SK-N-SH (cell line): ENCODE measurements at regions not wholly inside any gene's neighbourhood (a gene's known extent, or its start where the extent isn't known, plus 50 kb on each side); places are given as distances from the start of the nearest gene placed in this dataset.

ENCODE experiments used
- CTCF ChIA-PET: fragments of 300-600, 350-600 bp; formaldehyde crosslinking; extraction: SDS; loops from one replicate; lab custom pipeline; 2021; lab: Yijun Ruan, JAX
- POLR2A ChIA-PET: fragments of 350-600 bp; sonication (Branson Sonifier 250); formaldehyde crosslinking; extraction: SDS; loops from one replicate; lab custom pipeline; 2020; ENCODE audit warnings: antibody characterized with exemption, inconsistent platforms; lab: Yijun Ruan, JAX
- DNase-seq: peaks from one replicate; pipeline ENCODE4 v3.0.0; 2012
- H2AFZ ChIP-seq: fragments of 200-600 bp; sonication (generic); 2 replicates; pipeline ENCODE4 v1.8.1; 2016; ENCODE audit warnings: antibody characterized with exemption, mild to moderate bottlenecking, low read depth
- H3F3A ChIP-seq: fragments of 200-600 bp; sonication (generic); replicated peaks from 2 replicates; pipeline ENCODE3; 2016; ENCODE audit warnings: antibody characterized with exemption, mild to moderate bottlenecking; ENCODE audit not compliant: insufficient read depth
- H3K27ac ChIP-seq, 2 experiments: fragments of 200-500 bp in 1 of 2; fragments of 200-600 bp in 1 of 2; sonication (Bioruptor generic) in 1 of 2; sonication (generic), shearing (Covaris generic) in 1 of 2; 2 replicates each; pipeline versions ENCODE4 v1.5.1 to v1.6.1; 2014 to 2016; ENCODE audit warnings: low read depth in 2 of 2, inconsistent platforms in 1 of 2, low read length in 1 of 2, mild to moderate bottlenecking in 1 of 2, mixed read lengths in 1 of 2
- H3K27me3 ChIP-seq: fragments of 200-600 bp; sonication (generic), shearing (Covaris generic); 2 replicates; pipeline ENCODE4 v1.6.1; 2016; ENCODE audit warnings: mixed run types; ENCODE audit not compliant: insufficient read depth
- H3K36me3 ChIP-seq, 2 experiments: fragments of 200-500 bp in 1 of 2; fragments of 200-600 bp in 1 of 2; sonication (Bioruptor generic) in 1 of 2; sonication (generic) in 1 of 2; replicated peaks in 1 of 2; 2 replicates each; pipeline versions ENCODE3 to v1.5.1; 2014 to 2016; ENCODE audit warnings: low read length in 1 of 2, mild to moderate bottlenecking in 1 of 2; ENCODE audit not compliant: insufficient read depth in 2 of 2, control insufficient read depth in 1 of 2
- H3K4me1 ChIP-seq, 2 experiments: fragments of 200-500 bp in 1 of 2; fragments of 200-600 bp in 1 of 2; sonication (Bioruptor generic) in 1 of 2; sonication (generic), shearing (Covaris generic) in 1 of 2; 2 replicates each; pipeline versions ENCODE4 v1.5.1 to v1.6.1; 2014 to 2016; ENCODE audit warnings: low read depth in 1 of 2, low read length in 1 of 2, mixed run types in 1 of 2; ENCODE audit not compliant: insufficient read depth in 2 of 2, control insufficient read depth in 1 of 2
- H3K4me2 ChIP-seq: fragments of 200-600 bp; sonication (generic), shearing (Covaris generic); 2 replicates; pipeline ENCODE4 v1.6.1; 2017; ENCODE audit warnings: mixed run types
- H3K4me3 ChIP-seq, 2 experiments: fragments of 200-500 bp in 1 of 2; fragments of 200-600 bp in 1 of 2; sonication (Bioruptor generic) in 1 of 2; sonication (generic), shearing (Covaris generic) in 1 of 2; 2 replicates each; pipeline versions ENCODE4 v1.5.1 to v1.8.1; 2014 to 2016; ENCODE audit warnings: low read depth in 2 of 2, inconsistent platforms in 1 of 2, low read length in 1 of 2, mild to moderate bottlenecking in 1 of 2, mixed read lengths in 1 of 2, moderate library complexity in 1 of 2
- H3K79me2 ChIP-seq: fragments of 200-600 bp; sonication (generic); 2 replicates; pipeline ENCODE4 v1.8.1; 2017; ENCODE audit warnings: mild to moderate bottlenecking; ENCODE audit not compliant: insufficient read depth
- H3K9ac ChIP-seq: fragments of 200-600 bp; sonication (generic); 2 replicates; pipeline ENCODE4 v1.6.1; 2017; ENCODE audit warnings: mixed run types
- H3K9me2 ChIP-seq: fragments of 200-600 bp; sonication (generic); 2 replicates; pipeline ENCODE4 v1.6.1; 2017; ENCODE audit warnings: mixed run types
- H3K9me3 ChIP-seq: fragments of 200-600 bp; sonication (generic); 2 replicates; pipeline ENCODE4 v1.6.1; 2017; ENCODE audit warnings: mixed run types, mild to moderate bottlenecking, moderate library complexity
- H4K20me1 ChIP-seq: fragments of 200-600 bp; sonication (generic); 2 replicates; pipeline ENCODE4 v1.6.1; 2017; ENCODE audit warnings: mild to moderate bottlenecking, mixed run types; ENCODE audit not compliant: insufficient read depth
- GABPA ChIP-seq: IDR thresholded peaks from 2 replicates; pipeline ENCODE4 v1.4.0; 2012; ENCODE audit warnings: low read depth, mild to moderate bottlenecking
- GATA2 ChIP-seq: sonication (generic); formaldehyde crosslinking; IDR thresholded peaks from 2 replicates; pipeline ENCODE4 v1.5.0; 2020; ENCODE audit warnings: mild to moderate bottlenecking, missing genetic modification reagents
- IRF3 ChIP-seq: fragments of 150-350 bp; IDR thresholded peaks from 2 replicates; pipeline ENCODE4 v1.6.1; 2016; ENCODE audit warnings: mild to moderate bottlenecking, low read depth, low read length
- MEF2A ChIP-seq: IDR thresholded peaks from 2 replicates; pipeline ENCODE4 v1.4.0; 2012; ENCODE audit warnings: low read depth, borderline replicate concordance
- NFIC ChIP-seq: IDR thresholded peaks from 2 replicates; pipeline ENCODE4 v1.4.0; 2012; ENCODE audit warnings: borderline replicate concordance
- REST ChIP-seq: IDR thresholded peaks from 2 replicates; pipeline ENCODE4 v1.6.1; 2012; ENCODE audit warnings: mild to moderate bottlenecking, low read depth, low read length, moderate library complexity
- SIN3A ChIP-seq: IDR thresholded peaks from 2 replicates; pipeline ENCODE4 v1.6.1; 2012; ENCODE audit warnings: low read depth, mild to moderate bottlenecking, low read length, moderate library complexity, borderline replicate concordance
- SMC3 ChIP-seq: IDR thresholded peaks from 2 replicates; pipeline ENCODE4 v1.6.1; 2012; ENCODE audit warnings: low read depth, low read length, improper control_type of control experiment
- TAF1 ChIP-seq: IDR thresholded peaks from 2 replicates; pipeline ENCODE4 v1.6.1; 2012; ENCODE audit warnings: low read depth, mild to moderate bottlenecking, low read length, moderate library complexity, borderline replicate concordance
- USF2 ChIP-seq: fragments of 150-350 bp; IDR thresholded peaks from 2 replicates; pipeline ENCODE4 v1.6.1; 2017; ENCODE audit warnings: antibody characterized with exemption, low read length, low read depth, borderline replicate concordance
- WGBS: methylation state at CpG from one replicate; pipeline ENCODE4 v1.1.6; 2017; ENCODE audit warnings: low lambda C conversion rate; 5-methylcytosine and 5-hydroxymethylcytosine counted together

GRCh38 chr4:131046821-131047220 is 1950.9 kb downstream of the C4orf33 start (continued):
- TF ChIP-seq GATA2 (CRISPR knock-in tag) (no peak), USF2 (no peak)
- TF ChIP-seq, all 33 proteins: peak for 0

GRCh38 chr4:131052646-131053045 is 1956.7 kb downstream of the C4orf33 start:
- no peaks in the 10 kb centered on the region for H3K9me3 ChIP-seq
- no peak overlapping the region for H3K4me2 ChIP-seq
- H3K27me3 ChIP-seq = no peaks in the 10 kb centered on the region
- no peaks in the 10 kb centered on the region for H3K9me2 ChIP-seq
- H4K20me1 ChIP-seq = no peaks in the 10 kb centered on the region
- no peak for DNase-seq
- no peak overlapping the region for H2AFZ ChIP-seq
- H3K4me1 ChIP-seq = no peaks in the 10 kb centered on the region
- ChIA-PET CTCF (no interaction called here), POLR2A (no interaction called here)
- H3K36me3 ChIP-seq = no peaks in the 10 kb centered on the region
- H3K27ac ChIP-seq = no peak overlapping the region
- 12% methylated on average over 2 of the region's 2 CpGs for WGBS
- no peak overlapping the region for H3K4me3 ChIP-seq
- H3K9ac ChIP-seq = no peak overlapping the region
- H3K79me2 ChIP-seq = no peaks in the 10 kb centered on the region
- no peaks in the 10 kb centered on the region for H3F3A ChIP-seq
- no peak for TF ChIP-seq IRF3
- no peak for TF ChIP-seq SMC3
- TF ChIP-seq REST = no peak
- no peak for TF ChIP-seq MEF2A
- no peak for TF ChIP-seq SIN3A
- TF ChIP-seq GABPA = no peak
- no peak for TF ChIP-seq NFIC
- TF ChIP-seq TAF1 = no peak
